ENCODE measurements at regions not wholly inside any gene's neighbourhood (a gene's known extent, or its start where the extent isn't known, plus 50 kb on each side); places are given as distances from the start of the nearest gene placed in this dataset.
"Not testable (repeated sequence)": the region's sequence is repeated elsewhere in the genome, so short reads cannot be mapped to it uniquely, and the experiment has no call there.

- no peak overlapping the region for H3K27ac Mint-ChIP-seq
- POLR2A ChIA-PET = no interaction called here
- no peaks in the 10 kb centered on the region for H3K9me3 Mint-ChIP-seq
- no peaks in the 10 kb centered on the region for H3K4me1 Mint-ChIP-seq (ENCODE audit: low read depth)
- no peak for DNase-seq
- H3K4me3 Mint-ChIP-seq = no peak overlapping the region
- intact Hi-C loops (cut with micrococcal nuclease) = no loop called here
- peaks cover 2% of the 10 kb centered on the region for H3K27me3 Mint-ChIP-seq
- CTCF ChIA-PET = no interaction called here
- H3K36me3 Mint-ChIP-seq = no peaks in the 10 kb centered on the region
These were observed 105.6 kb upstream of the MB21D2 start for GRCh38 chr3:193023218-193023617.

- Mint-ChIP-seq H3K27ac (no peak overlapping the region), H3K9me3 (no peaks in the 10 kb centered on the region), H3K36me3 (no peaks in the 10 kb centered on the region), H3K4me3 (no peak overlapping the region), H3K4me1 (ENCODE audit: low read depth) (peaks cover 5% of the 10 kb centered on the region), H3K27me3 (peaks cover 2% of the 10 kb centered on the region)
- ChIA-PET CTCF (no interaction called here), POLR2A (no interaction called here)
- no peak for DNase-seq
- intact Hi-C loops (cut with micrococcal nuclease) = no loop called here
These were observed 110.6 kb upstream of the MB21D2 start for GRCh38 chr3:193028258-193028657.

GRCh38 chr3:193029800-193030199 is 112.1 kb upstream of the MB21D2 start:
- CTCF ChIA-PET = no interaction called here
- no peak overlapping the region for H3K4me3 Mint-ChIP-seq
- intact Hi-C loops (cut with micrococcal nuclease) = no loop called here

GRCh38 chr3:193030276-193030675 is 112.6 kb upstream of the MB21D2 start:
- peaks cover 5% of the 10 kb centered on the region for H3K4me1 Mint-ChIP-seq (ENCODE audit: low read depth)
- H3K27me3 Mint-ChIP-seq = peaks cover 2% of the 10 kb centered on the region
- H3K36me3 Mint-ChIP-seq = no peaks in the 10 kb centered on the region
- no peak overlapping the region for H3K27ac Mint-ChIP-seq
- ChIA-PET POLR2A (no interaction called here), CTCF (no interaction called here)
- intact Hi-C loops (cut with micrococcal nuclease) = no loop called here
- H3K4me3 Mint-ChIP-seq = no peak overlapping the region
- no peaks in the 10 kb centered on the region for H3K9me3 Mint-ChIP-seq
- DNase-seq = no peak

More at GRCh38 chr3:193029800-193030199, 112.1 kb upstream of the MB21D2 start:
- H3K9me3 Mint-ChIP-seq = no peaks in the 10 kb centered on the region
- H3K36me3 Mint-ChIP-seq = no peaks in the 10 kb centered on the region
- no peak for DNase-seq
- peaks cover 2% of the 10 kb centered on the region for H3K27me3 Mint-ChIP-seq
- POLR2A ChIA-PET = interaction anchor here (0.6 kb wide), 1 partner anchor 45 kb away, joined by 4 read pairs; no protein-coding TSS in a partner anchor
- peaks cover 5% of the 10 kb centered on the region for H3K4me1 Mint-ChIP-seq (ENCODE audit: low read depth)
- H3K27ac Mint-ChIP-seq = no peak overlapping the region

GRCh38 chr3:193031911-193032310 is 114.3 kb upstream of the MB21D2 start:
- Mint-ChIP-seq H3K36me3 (no peaks in the 10 kb centered on the region), H3K27me3 (peaks cover 2% of the 10 kb centered on the region), H3K27ac (no peak overlapping the region), H3K9me3 (no peaks in the 10 kb centered on the region), H3K4me3 (no peak overlapping the region), H3K4me1 (ENCODE audit: low read depth) (peaks cover 5% of the 10 kb centered on the region)
- intact Hi-C loops (cut with micrococcal nuclease) = no loop called here
- DNase-seq = no peak
- ChIA-PET POLR2A (no interaction called here), CTCF (no interaction called here)

GRCh38 chr3:193033226-193033780 is 115.6 kb upstream of the MB21D2 start:
- POLR2A ChIA-PET = no interaction called here
- CTCF ChIA-PET = no interaction called here
- no peak overlapping the region for H3K27ac Mint-ChIP-seq
- intact Hi-C loops (cut with micrococcal nuclease) = no loop called here
- H3K27me3 Mint-ChIP-seq = peaks cover 2% of the 10 kb centered on the region
- no peak overlapping the region for H3K4me3 Mint-ChIP-seq
- peaks cover 5% of the 10 kb centered on the region for H3K4me1 Mint-ChIP-seq (ENCODE audit: low read depth)
- DNase-seq = no peak
- H3K9me3 Mint-ChIP-seq = peaks cover 6% of the 10 kb centered on the region
- no peaks in the 10 kb centered on the region for H3K36me3 Mint-ChIP-seq

- DNase-seq; H3K27me3 Mint-ChIP-seq; H3K4me3 Mint-ChIP-seq; H3K36me3 Mint-ChIP-seq; H3K27ac Mint-ChIP-seq; H3K4me1 Mint-ChIP-seq (ENCODE audit: low read depth); POLR2A ChIA-PET; H3K9me3 Mint-ChIP-seq; intact Hi-C loops (cut with micrococcal nuclease): not testable (repeated sequence)
- CTCF ChIA-PET = interaction anchor here (2.3 kb wide), 1 partner anchor 225 kb away, joined by 13 read pairs; no protein-coding TSS in a partner anchor
These were observed 120.2 kb upstream of the MB21D2 start for GRCh38 chr3:193037828-193038227.

GRCh38 chr3:193039058-193039457 is 121.4 kb upstream of the MB21D2 start:
- POLR2A ChIA-PET = no interaction called here
- Mint-ChIP-seq H3K27ac (no peak overlapping the region), H3K9me3 (peaks cover 6% of the 10 kb centered on the region), H3K4me3 (no peak overlapping the region), H3K4me1 (ENCODE audit: low read depth) (no peaks in the 10 kb centered on the region), H3K36me3 (no peaks in the 10 kb centered on the region), H3K27me3 (no peaks in the 10 kb centered on the region)
- no peak for DNase-seq
- intact Hi-C loops (cut with micrococcal nuclease) = no loop called here
- CTCF ChIA-PET = interaction anchor here (1.2 to 2.3 kb wide), 2 partner anchors 222 to 226 kb away, joined by 13 to 15 read pairs; no protein-coding TSS in a partner anchor

GRCh38 chr3:193040836-193041672 is 123.4 kb upstream of the MB21D2 start:
- Mint-ChIP-seq H3K4me1 (ENCODE audit: low read depth) (no peaks in the 10 kb centered on the region), H3K4me3 (no peak overlapping the region), H3K36me3 (no peaks in the 10 kb centered on the region), H3K9me3 (peaks cover 6% of the 10 kb centered on the region), H3K27me3 (no peaks in the 10 kb centered on the region), H3K27ac (no peak overlapping the region)
- intact Hi-C loops (cut with micrococcal nuclease) = loop anchor here (1.0 to 2.0 kb wide), 3 partner anchors 122 to 474 kb away; no protein-coding TSS in a partner anchor
- POLR2A ChIA-PET = no interaction called here
- CTCF ChIA-PET = interaction anchor here (0.7 to 6.7 kb wide), 28 partner anchors 9 to 573 kb away, joined by 3 to 203 read pairs (median 3); partner anchors contain the start of gene MB21D2
- no peak for DNase-seq

- CTCF ChIA-PET = interaction anchor here (1.4 to 6.7 kb wide), 2 partner anchors 232 to 244 kb away, joined by 3 to 203 read pairs; no protein-coding TSS in a partner anchor
- Mint-ChIP-seq H3K27ac (no peak overlapping the region), H3K36me3 (no peaks in the 10 kb centered on the region), H3K4me1 (ENCODE audit: low read depth) (no peaks in the 10 kb centered on the region), H3K4me3 (no peak overlapping the region), H3K27me3 (no peaks in the 10 kb centered on the region), H3K9me3 (no peaks in the 10 kb centered on the region)
- POLR2A ChIA-PET = no interaction called here
- intact Hi-C loops (cut with micrococcal nuclease) = no loop called here
- no peak for DNase-seq
These were observed 128.7 kb upstream of the MB21D2 start for GRCh38 chr3:193046371-193046770.

- intact Hi-C loops (cut with micrococcal nuclease); H3K4me1 Mint-ChIP-seq (ENCODE audit: low read depth); H3K4me3 Mint-ChIP-seq; H3K9me3 Mint-ChIP-seq; H3K36me3 Mint-ChIP-seq; DNase-seq; H3K27ac Mint-ChIP-seq; POLR2A ChIA-PET; H3K27me3 Mint-ChIP-seq; CTCF ChIA-PET: not testable (repeated sequence)
These were observed 129.8 kb upstream of the MB21D2 start for GRCh38 chr3:193047461-193047860.

- Mint-ChIP-seq H3K36me3 (no peaks in the 10 kb centered on the region), H3K27ac (no peak overlapping the region), H3K4me3 (no peak overlapping the region), H3K4me1 (ENCODE audit: low read depth) (no peaks in the 10 kb centered on the region), H3K27me3 (no peaks in the 10 kb centered on the region), H3K9me3 (no peaks in the 10 kb centered on the region)
- CTCF ChIA-PET = interaction anchor here (0.6 kb wide), 1 partner anchor 979 kb away, joined by 4 read pairs; no protein-coding TSS in a partner anchor
- POLR2A ChIA-PET = no interaction called here
- no peak for DNase-seq
- intact Hi-C loops (cut with micrococcal nuclease) = no loop called here
These were observed 130.5 kb upstream of the MB21D2 start for GRCh38 chr3:193048127-193048526.
